ENCODE measurements at regions not wholly inside any gene's neighbourhood (a gene's known extent, or its start where the extent isn't known, plus 50 kb on each side); places are given as distances from the start of the nearest gene placed in this dataset.

- TF ChIP-seq EZH2 (IDR thresholded peaks at IDR 0.05; ENCODE audit: borderline replicate concordance, insufficient read depth, low read length, poor library complexity, severe bottlenecking), result no peak
- TF ChIP-seq CTCF (IDR thresholded peaks at IDR 0.05; ENCODE audit: poor library complexity, severe bottlenecking), result no peak
- no peak for TF ChIP-seq EP300 (conservative IDR thresholded peaks at IDR 0.05; ENCODE audit: poor library complexity, severe bottlenecking)
- no peak for TF ChIP-seq POLR2AphosphoS5 (IDR thresholded peaks at IDR 0.05)
Measured at GRCh38 chr9:82820186-82820585, 242.8 kb downstream of the RASEF start.
